Ishikawa (cell line): ENCODE measurements at regions not wholly inside any gene's neighbourhood (a gene's known extent, or its start where the extent isn't known, plus 50 kb on each side); places are given as distances from the start of the nearest gene placed in this dataset.

ENCODE experiments used
- CEBPB ChIP-seq: IDR thresholded peaks from 2 replicates; pipeline ENCODE4 v1.6.1; 2012
- CREB1 ChIP-seq: IDR thresholded peaks from 2 replicates; pipeline ENCODE4 v1.6.1; 2012; ENCODE audit warnings: low read depth
- EGR1 ChIP-seq: IDR thresholded peaks from 2 replicates; pipeline ENCODE4 v1.6.1; 2012
- EP300 ChIP-seq: IDR thresholded peaks from 2 replicates; pipeline ENCODE4 v1.6.1; 2012; ENCODE audit warnings: borderline replicate concordance
- FOXM1 ChIP-seq: IDR thresholded peaks from 2 replicates; pipeline ENCODE4 v1.6.1; 2012; ENCODE audit warnings: low read depth, borderline replicate concordance
- NFIC ChIP-seq: IDR thresholded peaks from 2 replicates; pipeline ENCODE4 v1.6.1; 2012
- RAD21 ChIP-seq: IDR thresholded peaks from 2 replicates; pipeline ENCODE4 v1.6.1; 2012; ENCODE audit warnings: low read depth
- TAF1 ChIP-seq: IDR thresholded peaks from 2 replicates; pipeline ENCODE4 v1.6.1; 2012; ENCODE audit warnings: low read depth, mild to moderate bottlenecking
- TCF12 ChIP-seq: IDR thresholded peaks from 2 replicates; pipeline ENCODE4 v1.6.1; 2012; ENCODE audit warnings: low read depth
- TEAD4 ChIP-seq: IDR thresholded peaks from 2 replicates; pipeline ENCODE4 v1.6.1; 2012
- YY1 ChIP-seq: IDR thresholded peaks from 2 replicates; pipeline ENCODE4 v1.6.1; 2012; ENCODE audit warnings: low read depth
- ZBTB7A ChIP-seq: IDR thresholded peaks from 2 replicates; pipeline ENCODE4 v1.6.1; 2012; ENCODE audit warnings: low read depth
- TF ChIP-seq, protein P1 (sequence below): IDR thresholded peaks from 2 replicates; pipeline ENCODE4 v1.6.1; 2012
- TF ChIP-seq, protein P2 (sequence below): IDR thresholded peaks from 2 replicates; pipeline ENCODE4 v1.6.1; 2012; ENCODE audit warnings: low read depth, mild to moderate bottlenecking
- TF ChIP-seq, protein P3 (sequence below): IDR thresholded peaks from 2 replicates; pipeline ENCODE4 v1.6.1; 2012

DNA sequence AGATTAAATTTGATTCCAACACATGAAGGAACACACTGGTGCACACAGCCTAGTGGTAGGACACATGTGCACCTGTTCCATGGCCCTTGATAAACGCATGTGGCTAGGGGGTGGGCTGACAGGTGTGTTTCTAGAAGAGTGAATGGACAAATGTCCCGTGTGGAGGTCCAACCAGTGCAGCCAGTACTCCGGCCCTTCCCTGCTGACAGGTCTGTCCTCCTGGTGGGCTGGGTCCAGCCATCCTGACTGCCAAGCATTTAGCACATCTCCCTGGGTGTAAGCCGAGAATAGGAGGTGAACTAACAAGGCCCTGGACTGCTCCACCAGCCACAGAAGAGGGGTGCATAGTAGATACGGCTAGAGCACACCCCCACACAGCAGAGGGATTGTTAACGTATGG is 258.7 kb upstream of the RAB6C start:
- no peak for TF ChIP-seq FOXM1
- no peak for TF ChIP-seq YY1
- TF ChIP-seq, protein P1, sequence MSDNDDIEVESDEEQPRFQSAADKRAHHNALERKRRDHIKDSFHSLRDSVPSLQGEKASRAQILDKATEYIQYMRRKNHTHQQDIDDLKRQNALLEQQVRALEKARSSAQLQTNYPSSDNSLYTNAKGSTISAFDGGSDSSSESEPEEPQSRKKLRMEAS = no peak
- TF ChIP-seq TEAD4 = no peak
- TF ChIP-seq EP300 = no peak
- no peak for TF ChIP-seq TAF1

DNA sequence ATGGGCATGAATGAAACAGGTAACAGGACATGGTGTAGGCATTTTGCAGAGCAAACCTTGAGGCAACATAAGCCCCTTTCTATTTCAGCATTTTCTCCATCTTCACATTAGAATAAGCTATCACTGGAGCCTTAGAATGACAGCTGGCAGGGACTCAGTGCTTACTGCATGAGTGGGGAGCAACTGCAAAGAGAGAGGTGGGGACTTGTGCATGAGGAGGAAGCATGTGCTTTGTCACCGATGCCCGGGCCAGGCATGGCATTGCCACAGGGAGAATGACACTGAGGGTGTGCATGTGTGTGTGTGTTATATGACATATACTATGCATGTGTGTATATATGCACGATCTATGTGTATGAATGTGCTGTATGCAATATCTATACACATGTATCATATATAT is 258.2 kb upstream of the RAB6C start:
- TF ChIP-seq FOXM1 = no peak
- no peak for TF ChIP-seq RAD21
- no peak for TF ChIP-seq CEBPB
- TF ChIP-seq, protein P1 = no peak
- no peak for TF ChIP-seq EGR1
- no peak for TF ChIP-seq TEAD4
- no peak for TF ChIP-seq CREB1
- no peak for TF ChIP-seq EP300
- TF ChIP-seq, protein P2, sequence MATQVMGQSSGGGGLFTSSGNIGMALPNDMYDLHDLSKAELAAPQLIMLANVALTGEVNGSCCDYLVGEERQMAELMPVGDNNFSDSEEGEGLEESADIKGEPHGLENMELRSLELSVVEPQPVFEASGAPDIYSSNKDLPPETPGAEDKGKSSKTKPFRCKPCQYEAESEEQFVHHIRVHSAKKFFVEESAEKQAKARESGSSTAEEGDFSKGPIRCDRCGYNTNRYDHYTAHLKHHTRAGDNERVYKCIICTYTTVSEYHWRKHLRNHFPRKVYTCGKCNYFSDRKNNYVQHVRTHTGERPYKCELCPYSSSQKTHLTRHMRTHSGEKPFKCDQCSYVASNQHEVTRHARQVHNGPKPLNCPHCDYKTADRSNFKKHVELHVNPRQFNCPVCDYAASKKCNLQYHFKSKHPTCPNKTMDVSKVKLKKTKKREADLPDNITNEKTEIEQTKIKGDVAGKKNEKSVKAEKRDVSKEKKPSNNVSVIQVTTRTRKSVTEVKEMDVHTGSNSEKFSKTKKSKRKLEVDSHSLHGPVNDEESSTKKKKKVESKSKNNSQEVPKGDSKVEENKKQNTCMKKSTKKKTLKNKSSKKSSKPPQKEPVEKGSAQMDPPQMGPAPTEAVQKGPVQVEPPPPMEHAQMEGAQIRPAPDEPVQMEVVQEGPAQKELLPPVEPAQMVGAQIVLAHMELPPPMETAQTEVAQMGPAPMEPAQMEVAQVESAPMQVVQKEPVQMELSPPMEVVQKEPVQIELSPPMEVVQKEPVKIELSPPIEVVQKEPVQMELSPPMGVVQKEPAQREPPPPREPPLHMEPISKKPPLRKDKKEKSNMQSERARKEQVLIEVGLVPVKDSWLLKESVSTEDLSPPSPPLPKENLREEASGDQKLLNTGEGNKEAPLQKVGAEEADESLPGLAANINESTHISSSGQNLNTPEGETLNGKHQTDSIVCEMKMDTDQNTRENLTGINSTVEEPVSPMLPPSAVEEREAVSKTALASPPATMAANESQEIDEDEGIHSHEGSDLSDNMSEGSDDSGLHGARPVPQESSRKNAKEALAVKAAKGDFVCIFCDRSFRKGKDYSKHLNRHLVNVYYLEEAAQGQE = no peak
- TF ChIP-seq TCF12 = no peak
- no peak for TF ChIP-seq NFIC
- TF ChIP-seq YY1 = no peak
- TF ChIP-seq ZBTB7A = no peak
- no peak for TF ChIP-seq TAF1
- TF ChIP-seq, protein P3, sequence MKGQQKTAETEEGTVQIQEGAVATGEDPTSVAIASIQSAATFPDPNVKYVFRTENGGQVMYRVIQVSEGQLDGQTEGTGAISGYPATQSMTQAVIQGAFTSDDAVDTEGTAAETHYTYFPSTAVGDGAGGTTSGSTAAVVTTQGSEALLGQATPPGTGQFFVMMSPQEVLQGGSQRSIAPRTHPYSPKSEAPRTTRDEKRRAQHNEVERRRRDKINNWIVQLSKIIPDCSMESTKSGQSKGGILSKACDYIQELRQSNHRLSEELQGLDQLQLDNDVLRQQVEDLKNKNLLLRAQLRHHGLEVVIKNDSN = no peak

DNA sequence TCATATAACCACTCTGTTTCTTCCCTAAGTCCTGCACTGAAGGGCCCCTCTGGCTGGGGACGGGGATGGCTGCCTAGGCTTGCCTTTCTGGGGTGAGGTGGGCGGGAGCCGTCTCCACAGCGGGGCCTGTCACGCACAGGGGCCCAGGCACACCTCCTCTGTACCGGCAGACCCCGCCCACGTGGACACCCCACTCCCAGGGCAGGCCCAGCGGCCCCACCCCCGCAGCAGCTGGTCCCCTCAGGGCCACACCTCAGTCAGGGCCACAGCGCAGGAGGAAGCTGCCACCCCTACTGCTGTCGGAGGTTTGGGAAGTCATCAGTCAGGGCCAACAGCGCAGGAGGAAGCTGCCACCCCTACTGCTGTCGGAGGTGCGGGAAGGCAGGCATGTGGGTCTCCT is 257.6 kb upstream of the RAB6C start:
- TF ChIP-seq TCF12 (no peak), CEBPB (no peak), ZBTB7A (no peak), TEAD4 (no peak), EGR1 (no peak), TAF1 (no peak)
- TF ChIP-seq, protein P2 = no peak
- TF ChIP-seq, protein P3 = no peak

DNA sequence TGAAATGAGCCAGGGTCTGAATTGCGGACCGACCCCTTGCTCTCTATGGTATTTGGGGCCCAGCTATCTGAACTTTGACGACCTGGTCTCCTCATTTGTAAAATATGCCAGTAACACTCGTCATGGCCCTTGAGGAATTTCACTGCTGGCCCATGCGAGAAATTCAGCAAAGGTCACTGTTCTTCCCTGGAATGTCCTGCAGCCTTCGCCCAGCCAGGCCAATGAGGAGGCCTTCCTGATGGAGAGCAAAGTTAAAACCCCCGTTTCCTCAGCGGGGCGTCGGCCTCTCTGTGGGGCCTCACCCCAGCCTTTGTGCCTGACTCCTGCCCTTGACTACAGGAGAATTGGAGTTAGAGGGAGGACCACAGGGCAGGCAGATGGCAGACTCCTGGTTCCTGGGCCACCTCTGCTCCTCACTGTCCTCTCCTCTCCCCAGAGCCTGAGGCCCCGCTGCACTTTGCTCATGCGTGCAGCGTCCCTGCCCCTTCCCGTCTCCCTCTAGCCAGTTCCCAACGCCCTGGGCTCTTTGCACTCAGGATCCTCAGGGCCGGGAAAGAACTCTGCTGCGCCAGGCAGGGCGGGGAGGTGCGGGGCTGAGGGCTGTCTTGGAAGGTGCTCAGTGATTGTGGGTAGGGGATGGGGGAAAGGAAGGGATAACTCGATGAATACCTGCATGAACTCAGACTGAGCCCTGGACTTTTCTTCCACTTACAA is 257.0 kb upstream of the RAB6C start:
- TF ChIP-seq RAD21 = no peak
- TF ChIP-seq TAF1 = no peak
- TF ChIP-seq, protein P1 = no peak
- TF ChIP-seq, protein P3 = no peak

DNA sequence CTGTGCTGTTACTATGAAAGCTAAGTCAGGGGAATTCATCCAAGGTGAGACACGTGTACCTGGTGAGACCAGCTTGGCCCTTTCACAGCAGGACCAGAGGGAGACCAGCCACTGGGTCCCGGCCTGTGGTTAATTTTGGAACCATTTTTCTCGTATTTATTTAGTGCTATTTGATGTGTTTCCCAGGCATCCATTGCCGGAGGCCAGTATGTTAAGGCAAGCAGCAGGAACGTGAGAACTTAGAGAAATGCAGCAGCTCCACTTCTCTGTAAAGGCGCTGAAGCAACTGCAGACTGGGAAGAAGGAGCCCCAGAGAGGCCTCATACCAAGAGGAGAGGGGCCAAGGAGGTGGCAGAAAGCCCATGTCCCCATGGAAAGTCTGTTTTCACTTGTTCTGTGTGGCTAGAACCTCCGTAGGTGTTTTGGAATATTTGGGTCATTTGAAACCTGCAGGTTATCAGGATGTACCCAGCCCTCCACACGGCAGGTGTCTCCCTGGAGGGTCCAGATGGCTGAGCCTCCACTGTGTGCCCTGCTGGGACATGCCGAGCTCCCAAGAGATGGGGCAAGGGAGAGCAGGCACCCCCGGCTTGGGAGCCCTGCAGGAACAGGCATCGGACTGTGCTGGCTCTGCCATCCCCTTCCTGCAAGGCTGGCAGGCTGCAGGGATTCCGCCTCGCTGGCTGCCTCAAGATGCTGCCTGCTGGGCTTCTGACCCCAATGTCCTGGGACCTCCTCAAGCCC is 256.0 kb upstream of the RAB6C start:
- TF ChIP-seq TAF1 (no peak), EP300 (no peak), FOXM1 (no peak), YY1 (no peak), TCF12 (peak; percentile 21; the same call in 1 of the 2 replicates), CEBPB (no peak)
- TF ChIP-seq, protein P2 = no peak
- TF ChIP-seq, protein P1 = no peak
- TF ChIP-seq, protein P3 = no peak
